CD4-positive, alpha-beta T cell (primary cell): ENCODE measurements at regions not wholly inside any gene's neighbourhood (a gene's known extent, or its start where the extent isn't known, plus 50 kb on each side); places are given as distances from the start of the nearest gene placed in this dataset.

ENCODE experiments used
- ATAC-seq: fragments of 200-7000 bp; cut with Tn5 transposase; one replicate; pipeline ENCODE4 v1.10.0; 2022; ENCODE audit warnings: mild to moderate bottlenecking; ENCODE audit not compliant: poor library complexity
- CTCF ChIA-PET: fragments of 350-600 bp; sonication (Branson Sonifier 250); formaldehyde crosslinking; loops from one replicate; lab custom pipeline; 2021; ENCODE audit warnings: antibody characterized with exemption, inconsistent platforms; lab: Charles Lee
- POLR2A ChIA-PET: fragments of 350-600 bp; sonication (Branson Sonifier 250); formaldehyde crosslinking; loops from one replicate; lab custom pipeline; 2021; ENCODE audit warnings: antibody characterized with exemption, inconsistent platforms; lab: Charles Lee
- DNase-seq, 14 experiments: peaks; one replicate each; pipeline ENCODE4 v3.0.0-alpha.2; 2013 to 2020; ENCODE audit warnings: mixed read lengths in 2 of 14
- H3K27ac ChIP-seq, 2 donors: one replicate each; pipeline versions ENCODE4 v1.5.1 to v1.7.0; 2013; ENCODE audit warnings: low read length in 2 of 2, low read depth in 1 of 2, mild to moderate bottlenecking in 1 of 2
- H3K27me3 ChIP-seq, 2 experiments: 1 replicate in 1 of 2; 2 replicates in 1 of 2; pipeline versions ENCODE4 v1.6.1 to v1.7.0; 2013; ENCODE audit warnings: low read length in 2 of 2, control low read depth in 1 of 2, mild to moderate bottlenecking in 1 of 2, moderate library complexity in 1 of 2; ENCODE audit not compliant: insufficient read depth in 2 of 2, control insufficient read depth in 1 of 2
- H3K36me3 ChIP-seq: one replicate; pipeline ENCODE4 v1.6.1; 2013; ENCODE audit warnings: low read length, control low read depth; ENCODE audit not compliant: insufficient read depth
- H3K4me1 ChIP-seq: one replicate; pipeline ENCODE4 v1.6.1; 2013; ENCODE audit warnings: low read length, control low read depth; ENCODE audit not compliant: insufficient read depth
- H3K4me3 ChIP-seq: one replicate; pipeline ENCODE4 v1.5.1; 2013; ENCODE audit warnings: mild to moderate bottlenecking, low read length, moderate library complexity
- H3K9me3 ChIP-seq, 2 experiments: 1 replicate in 1 of 2; 2 replicates in 1 of 2; pipeline versions ENCODE4 v1.6.1 to v1.7.0; 2013; ENCODE audit warnings: low read length in 2 of 2, mild to moderate bottlenecking in 2 of 2, control low read depth in 1 of 2, moderate library complexity in 1 of 2; ENCODE audit not compliant: control insufficient read depth in 1 of 2, insufficient read depth in 1 of 2
- H3K27ac Mint-ChIP-seq: one replicate; pipeline ENCODE4 v1.8.0; 2020; ENCODE audit warnings: mixed read lengths
- H3K27me3 Mint-ChIP-seq: one replicate; pipeline ENCODE4 v1.8.0; 2021; ENCODE audit warnings: mixed read lengths
- H3K36me3 Mint-ChIP-seq: one replicate; pipeline ENCODE4 v1.8.0; 2021; ENCODE audit warnings: low read depth, mixed read lengths
- H3K4me1 Mint-ChIP-seq: one replicate; pipeline ENCODE4 v1.8.0; 2021; ENCODE audit warnings: low read depth, mixed read lengths
- H3K4me3 Mint-ChIP-seq: one replicate; pipeline ENCODE4 v1.8.0; 2020; ENCODE audit warnings: mild to moderate bottlenecking, mixed read lengths
- H3K9me3 Mint-ChIP-seq: one replicate; pipeline ENCODE4 v1.8.0; 2020; ENCODE audit warnings: mixed read lengths
- intact Hi-C, 2 experiments: fragments of 100-400 bp; cut with DNase I in 1 of 2; cut with micrococcal nuclease in 1 of 2; formaldehyde crosslinking; loops; one replicate each; pipeline versions ENCODE4 v1.15.1 to v1.9.0; 2023 to 2025; cut with DNase I, micrococcal nuclease
- TF ChIP-seq, protein P1 (sequence below): fragments of 200-600 bp; IDR thresholded peaks from one replicate; pipeline ENCODE4 v1.8.0; 2022; ENCODE audit warnings: antibody characterized with exemption, mild to moderate bottlenecking

DNA sequence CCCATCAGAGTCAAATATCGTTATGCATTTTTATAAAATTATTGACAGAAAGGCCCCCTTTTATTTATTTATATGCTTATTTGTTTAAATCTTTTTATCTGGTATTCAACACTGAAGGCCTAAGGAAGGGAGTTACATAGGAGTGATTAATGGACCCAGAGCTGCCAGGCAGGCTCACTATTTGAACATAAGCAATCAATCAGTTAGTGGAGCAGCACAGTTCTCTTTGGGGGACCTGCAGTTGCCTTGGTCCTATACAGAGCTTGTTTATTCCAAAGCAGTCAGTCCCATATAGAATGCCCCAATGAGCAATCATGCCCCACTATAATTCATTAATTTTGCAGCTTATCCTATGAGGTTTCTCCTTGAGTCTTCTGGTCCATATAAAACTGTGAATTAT, 389.4 kb upstream of the GOT2 start:
- Histone ChIP-seq H3K27me3 (no peaks in the 10 kb centered on the region), H3K4me3 (no peak overlapping the region), H3K36me3 (no peaks in the 10 kb centered on the region), H3K4me1 (no peaks in the 10 kb centered on the region), H3K27ac (no peak overlapping the region), H3K9me3 (no peaks in the 10 kb centered on the region)
- DNase-seq (no peak), ATAC-seq (no peak)
- H3K36me3 Mint-ChIP-seq, result no peaks in the 10 kb centered on the region
- no peak overlapping the region for H3K27ac Mint-ChIP-seq
- H3K4me3 Mint-ChIP-seq, result no peak overlapping the region
- intact Hi-C loops, result no loop called here
- TF ChIP-seq, protein P1, sequence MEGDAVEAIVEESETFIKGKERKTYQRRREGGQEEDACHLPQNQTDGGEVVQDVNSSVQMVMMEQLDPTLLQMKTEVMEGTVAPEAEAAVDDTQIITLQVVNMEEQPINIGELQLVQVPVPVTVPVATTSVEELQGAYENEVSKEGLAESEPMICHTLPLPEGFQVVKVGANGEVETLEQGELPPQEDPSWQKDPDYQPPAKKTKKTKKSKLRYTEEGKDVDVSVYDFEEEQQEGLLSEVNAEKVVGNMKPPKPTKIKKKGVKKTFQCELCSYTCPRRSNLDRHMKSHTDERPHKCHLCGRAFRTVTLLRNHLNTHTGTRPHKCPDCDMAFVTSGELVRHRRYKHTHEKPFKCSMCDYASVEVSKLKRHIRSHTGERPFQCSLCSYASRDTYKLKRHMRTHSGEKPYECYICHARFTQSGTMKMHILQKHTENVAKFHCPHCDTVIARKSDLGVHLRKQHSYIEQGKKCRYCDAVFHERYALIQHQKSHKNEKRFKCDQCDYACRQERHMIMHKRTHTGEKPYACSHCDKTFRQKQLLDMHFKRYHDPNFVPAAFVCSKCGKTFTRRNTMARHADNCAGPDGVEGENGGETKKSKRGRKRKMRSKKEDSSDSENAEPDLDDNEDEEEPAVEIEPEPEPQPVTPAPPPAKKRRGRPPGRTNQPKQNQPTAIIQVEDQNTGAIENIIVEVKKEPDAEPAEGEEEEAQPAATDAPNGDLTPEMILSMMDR, result no peak
- peaks cover 8% of the 10 kb centered on the region for H3K9me3 Mint-ChIP-seq
- no peaks in the 10 kb centered on the region for H3K4me1 Mint-ChIP-seq
- no peaks in the 10 kb centered on the region for H3K27me3 Mint-ChIP-seq
- ChIA-PET POLR2A (no interaction called here), CTCF (interaction anchor here (0.9 kb wide), 1 partner anchor 9 kb away, joined by 3 read pairs; no protein-coding TSS in a partner anchor)

DNA sequence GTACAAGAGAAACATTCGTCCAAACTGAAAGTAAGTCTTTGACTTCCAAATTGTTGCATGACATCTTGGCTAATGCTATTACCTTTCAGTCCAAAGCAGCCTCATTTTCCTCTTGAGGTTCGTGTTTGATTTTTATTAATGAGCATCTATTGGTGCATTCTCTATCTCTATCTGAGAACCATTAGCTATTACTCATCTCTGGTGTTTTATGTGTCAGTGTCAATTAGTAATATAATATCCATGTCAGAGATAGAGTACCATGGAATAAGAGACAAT, 388.1 kb upstream of the GOT2 start:
- Histone ChIP-seq H3K4me1 (no peaks in the 10 kb centered on the region), H3K4me3 (no peak overlapping the region), H3K27ac (no peak overlapping the region), H3K36me3 (no peaks in the 10 kb centered on the region), H3K27me3 (no peaks in the 10 kb centered on the region), H3K9me3 (peaks cover 0 to 3% of the 10 kb centered on the region in 2 experiments)
- Mint-ChIP-seq H3K36me3 (no peaks in the 10 kb centered on the region), H3K27me3 (no peaks in the 10 kb centered on the region), H3K4me1 (no peaks in the 10 kb centered on the region), H3K9me3 (peaks cover 5% of the 10 kb centered on the region), H3K4me3 (no peak overlapping the region), H3K27ac (no peak overlapping the region)
- ChIA-PET CTCF (no interaction called here), POLR2A (no interaction called here)
- no peak for ATAC-seq
- TF ChIP-seq, protein P1, result no peak
- no peak for DNase-seq
- intact Hi-C loops, result no loop called here

DNA sequence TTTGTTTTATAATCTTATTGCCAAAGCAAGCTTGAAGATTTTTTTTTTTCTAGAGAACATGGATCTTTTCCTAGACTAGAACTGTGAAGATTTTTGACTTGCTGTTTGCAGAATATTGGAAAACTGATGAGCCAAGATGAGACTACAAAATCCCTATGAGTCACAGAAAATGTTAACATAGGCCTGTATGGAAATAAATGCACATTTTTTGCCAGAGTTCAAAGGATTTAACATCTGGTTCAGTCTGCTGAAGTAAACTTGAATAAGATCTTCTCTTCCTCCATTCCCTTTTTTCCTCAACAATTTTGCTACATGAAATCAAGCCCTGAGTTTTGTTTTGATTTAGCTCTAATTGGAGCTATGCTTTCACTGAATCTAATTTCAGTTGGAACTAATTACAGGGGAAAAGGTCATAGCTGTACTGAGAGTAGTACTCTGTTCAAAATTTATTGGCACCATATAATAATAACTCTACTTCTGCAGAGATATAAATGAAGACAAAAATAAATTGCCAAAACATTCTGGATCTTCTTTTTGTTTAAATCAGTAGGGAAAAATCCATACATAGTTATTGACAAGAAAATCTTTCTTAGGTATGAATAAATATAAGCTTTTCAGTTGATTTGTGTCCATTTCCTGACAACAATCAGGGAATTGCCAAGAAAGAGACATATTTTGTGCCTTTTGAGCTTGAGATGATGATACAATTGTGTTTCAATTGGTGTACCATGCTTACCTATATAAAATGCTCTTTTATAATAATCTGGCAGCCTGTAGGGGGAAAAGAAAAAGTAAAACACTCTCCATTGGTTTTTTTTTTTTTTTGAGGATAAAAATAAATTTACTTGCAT, 387.5 kb upstream of the GOT2 start:
- ChIA-PET CTCF (no interaction called here), POLR2A (no interaction called here)
- H3K27ac Mint-ChIP-seq, result no peak overlapping the region
- H3K36me3 Mint-ChIP-seq, result no peaks in the 10 kb centered on the region
- H3K4me3 ChIP-seq, result no peak overlapping the region
- ATAC-seq, result no peak
- no peaks in the 10 kb centered on the region for H3K27me3 ChIP-seq
- H3K4me3 Mint-ChIP-seq, result no peak overlapping the region
- peaks cover 0 to 4% of the 10 kb centered on the region in 2 experiments for H3K9me3 ChIP-seq
- H3K27me3 Mint-ChIP-seq, result no peaks in the 10 kb centered on the region
- intact Hi-C loops, result no loop called here
- H3K9me3 Mint-ChIP-seq, result peaks cover 5% of the 10 kb centered on the region
- H3K4me1 Mint-ChIP-seq, result no peaks in the 10 kb centered on the region
- no peaks in the 10 kb centered on the region for H3K36me3 ChIP-seq
- H3K4me1 ChIP-seq, result no peaks in the 10 kb centered on the region
- TF ChIP-seq, protein P1, result no peak
- H3K27ac ChIP-seq, result no peak overlapping the region
- DNase-seq, result no peak
